KBM-7 (cell line): ENCODE measurements at regions not wholly inside any gene's neighbourhood (a gene's known extent, or its start where the extent isn't known, plus 50 kb on each side); places are given as distances from the start of the nearest gene placed in this dataset.

Experiments used
- DNase-seq: peaks from one replicate; pipeline ENCODE4 v3.0.0-alpha.2; 2015
- in situ Hi-C: fragments of 300-500 bp; cut with MboI; formaldehyde crosslinking; loops from 2 replicates; pipeline ENCODE4 v1.14.3; 2020; ENCODE audit warnings: low sequenced_read_pairs, low pct_unique_long_range_greater_than_20kb, mixed read lengths

DNA sequence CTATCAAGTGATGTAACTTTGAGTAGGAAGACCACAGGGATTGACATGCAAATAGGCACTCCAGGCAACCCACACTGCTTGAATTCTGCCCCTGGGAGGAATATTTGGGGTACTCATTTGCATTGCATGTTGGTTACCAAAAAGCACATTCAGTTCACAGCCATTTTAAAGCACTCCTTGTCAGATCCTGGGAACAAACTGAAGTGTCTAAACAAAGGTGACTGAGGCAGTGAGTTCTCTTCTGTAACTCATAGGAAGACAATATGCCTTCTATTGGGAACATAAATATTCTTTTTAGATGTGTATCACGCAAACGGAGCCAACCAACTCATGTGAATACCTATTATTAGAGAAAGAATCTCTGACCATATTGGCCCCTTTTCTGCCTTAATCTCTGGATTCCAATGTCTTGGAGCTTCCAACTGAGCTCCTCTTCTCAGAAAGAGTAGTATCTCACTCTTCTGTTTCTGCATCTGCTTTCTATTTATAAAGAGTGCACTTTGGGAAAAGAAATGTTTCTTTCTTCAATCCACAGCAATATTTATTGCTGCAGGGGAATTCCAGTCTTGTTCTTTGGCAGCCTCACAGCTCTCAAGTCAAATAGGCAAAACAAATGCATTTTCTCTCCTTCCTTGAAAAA lies 125.7 kb upstream of the NBEA start:
- DNase-seq = no peak
- in situ Hi-C loops = no loop called here

DNA sequence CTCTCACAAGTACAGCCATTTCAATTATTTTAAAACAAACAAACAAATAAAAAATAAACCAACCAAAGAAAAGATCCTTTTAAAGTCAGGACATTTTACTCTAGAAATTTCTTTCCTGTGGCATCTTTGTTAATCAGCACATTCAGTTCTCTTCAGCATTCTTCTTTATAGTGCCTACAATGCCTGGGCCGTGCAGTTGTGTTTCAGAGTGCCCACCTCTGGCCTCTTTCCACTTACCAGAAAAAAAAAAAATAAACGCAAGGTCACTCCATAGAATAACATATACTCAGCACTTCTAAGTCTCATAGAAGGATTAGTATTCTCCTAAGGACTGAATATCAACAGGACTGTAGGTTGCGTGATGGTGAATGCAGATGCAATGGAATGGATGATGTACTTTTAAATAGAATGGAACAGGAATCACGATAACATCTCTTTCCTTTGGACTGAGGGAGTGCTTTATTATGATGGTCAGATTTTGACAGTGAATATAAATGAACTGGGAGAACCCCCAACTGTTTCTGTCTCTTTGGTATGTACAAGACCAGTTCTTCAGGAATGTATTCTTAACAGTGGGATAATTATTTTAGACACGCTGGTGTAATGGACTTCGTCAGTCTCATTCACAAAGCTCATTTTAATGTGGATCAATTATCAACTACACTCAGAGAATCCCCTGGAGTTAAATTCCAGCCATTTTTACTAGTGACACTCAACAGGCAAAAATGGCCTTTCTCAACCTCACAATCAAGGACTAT lies 125.0 kb upstream of the NBEA start:
- in situ Hi-C loops = no loop called here
- no peak for DNase-seq

DNA sequence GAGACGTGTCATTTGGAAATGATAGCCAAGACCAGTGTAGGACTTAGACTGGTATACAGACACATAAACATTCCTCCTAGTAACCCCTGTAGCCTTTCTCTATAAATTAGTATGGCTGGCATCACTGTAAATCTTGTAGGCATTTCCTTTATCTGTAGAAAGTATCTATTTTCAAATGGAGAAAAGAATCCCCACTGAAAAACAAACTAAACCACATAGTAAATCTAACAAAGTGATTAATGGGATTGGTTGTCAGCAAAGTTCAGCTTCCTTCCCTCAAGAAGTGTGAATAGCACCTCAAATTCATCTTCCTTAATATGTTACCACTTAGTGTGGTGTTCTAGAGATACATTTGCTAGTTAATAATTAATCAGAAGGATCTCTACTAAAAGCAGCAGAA lies 119.4 kb upstream of the NBEA start:
- in situ Hi-C loops = no loop called here

DNA sequence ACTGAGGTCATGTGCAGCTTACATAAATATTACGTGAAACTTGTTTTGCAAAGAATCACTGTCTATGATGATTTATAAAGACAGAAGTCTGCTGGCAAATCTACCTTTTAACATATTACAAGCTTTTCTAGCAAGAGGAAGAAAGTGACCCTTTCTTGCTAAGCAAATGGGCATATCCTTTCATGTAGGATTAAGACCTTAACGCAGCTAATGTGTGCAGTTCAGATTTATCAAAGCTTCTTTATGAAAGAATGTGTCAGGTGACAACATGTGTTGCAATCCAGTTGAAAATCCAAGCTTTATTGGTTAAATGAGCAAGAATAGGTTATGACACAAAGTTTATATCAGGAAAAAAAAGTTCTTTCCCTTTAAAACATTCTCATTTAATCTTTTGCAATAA lies 115.6 kb upstream of the NBEA start:
- no peak for DNase-seq

More for the DNA sequence above, 119.4 kb upstream of the NBEA start:
- no peak for DNase-seq

DNA sequence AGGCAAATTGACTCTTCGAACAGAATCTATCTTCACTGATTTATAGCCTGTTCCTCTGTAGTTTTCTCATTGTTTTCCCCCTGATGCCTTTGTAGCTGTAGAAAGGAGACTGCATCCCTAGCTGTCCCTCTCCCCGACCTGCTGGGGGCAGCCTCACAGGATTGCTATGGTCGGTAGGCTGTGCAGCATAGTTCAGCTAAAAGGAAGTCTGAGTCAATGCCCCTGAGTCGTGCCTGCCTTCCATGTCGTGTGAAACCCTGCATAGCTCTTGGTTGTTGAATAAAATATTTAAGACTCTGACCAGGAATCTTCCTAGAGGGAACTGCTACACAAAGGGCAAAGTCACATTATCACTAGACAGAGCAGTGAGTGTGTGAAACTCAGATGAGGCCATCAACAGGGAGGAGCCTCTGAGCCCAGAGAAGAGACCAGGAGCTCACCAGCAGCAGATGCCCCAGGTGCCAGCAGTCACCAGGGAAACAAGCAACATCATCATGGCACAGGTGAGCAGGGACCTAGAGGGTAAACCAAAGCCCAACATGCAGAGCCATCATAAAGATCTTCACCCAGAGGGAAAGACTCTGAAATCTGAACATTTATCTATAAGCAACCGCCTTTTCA lies 108.4 kb upstream of the NBEA start:
- DNase-seq = no peak
- in situ Hi-C loops = no loop called here

More for the DNA sequence above, 115.6 kb upstream of the NBEA start:
- in situ Hi-C loops = no loop called here

DNA sequence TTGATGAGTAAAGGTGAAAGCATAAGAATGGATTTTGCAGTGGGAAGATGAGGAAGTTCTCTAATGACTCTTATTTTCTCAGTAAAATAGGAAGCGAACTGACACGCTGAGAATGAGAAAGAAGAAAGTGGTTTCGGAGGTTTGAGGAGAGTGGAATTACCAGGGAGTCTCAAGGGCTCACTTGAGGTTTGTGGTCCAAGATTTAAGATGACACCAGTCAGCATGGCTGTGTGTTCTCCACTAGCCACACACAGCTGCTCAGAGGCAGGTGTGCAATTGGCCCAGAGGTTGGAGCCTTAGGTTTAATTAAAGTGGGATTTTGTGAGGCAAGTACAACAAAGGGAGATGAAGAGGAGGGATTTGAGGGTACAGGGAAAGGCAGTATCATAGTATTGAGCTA lies 99.6 kb upstream of the NBEA start:
- DNase-seq = peak; percentile 44
- in situ Hi-C loops = no loop called here

DNA sequence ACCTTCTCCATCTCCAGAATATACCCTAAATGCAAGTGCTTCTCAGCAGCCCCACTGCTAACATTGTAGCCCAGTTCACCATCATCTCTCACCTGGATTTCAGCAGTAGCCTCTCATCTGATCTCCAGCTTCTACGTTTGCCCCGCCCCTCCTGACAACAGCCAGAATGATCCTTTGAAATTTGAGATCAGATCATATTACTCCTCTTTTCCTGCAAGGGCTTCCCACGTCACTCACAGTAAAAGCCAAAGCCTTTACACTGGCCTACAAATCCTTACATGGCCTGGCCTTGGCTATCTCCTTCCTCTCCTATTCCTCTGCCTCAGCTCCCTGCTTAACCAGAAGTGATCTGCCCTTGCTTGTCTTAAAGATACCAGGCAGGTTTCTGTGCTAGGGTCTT lies 94.3 kb upstream of the NBEA start:
- in situ Hi-C loops = no loop called here

DNA sequence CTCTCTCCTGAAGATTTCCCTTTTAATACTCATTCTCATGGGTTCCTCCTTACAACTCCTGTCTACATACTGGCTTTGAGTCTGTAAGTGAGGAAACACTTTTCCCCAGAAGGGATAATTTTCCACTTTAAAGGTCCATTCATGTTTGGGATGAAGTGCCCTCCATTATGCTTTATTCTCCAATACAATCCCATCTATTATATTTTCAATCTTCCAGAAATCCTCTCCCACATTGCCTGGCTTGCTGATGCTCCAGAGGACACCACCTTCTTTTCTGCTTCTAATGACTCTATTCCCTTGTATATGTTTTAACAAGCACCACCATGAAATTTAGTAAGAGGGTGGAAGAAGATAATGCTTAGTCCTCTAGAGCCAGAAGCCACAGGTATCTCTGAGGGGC lies 92.7 kb upstream of the NBEA start:
- DNase-seq = no peak
- in situ Hi-C loops = no loop called here

More for the DNA sequence above, 94.3 kb upstream of the NBEA start:
- no peak for DNase-seq

DNA sequence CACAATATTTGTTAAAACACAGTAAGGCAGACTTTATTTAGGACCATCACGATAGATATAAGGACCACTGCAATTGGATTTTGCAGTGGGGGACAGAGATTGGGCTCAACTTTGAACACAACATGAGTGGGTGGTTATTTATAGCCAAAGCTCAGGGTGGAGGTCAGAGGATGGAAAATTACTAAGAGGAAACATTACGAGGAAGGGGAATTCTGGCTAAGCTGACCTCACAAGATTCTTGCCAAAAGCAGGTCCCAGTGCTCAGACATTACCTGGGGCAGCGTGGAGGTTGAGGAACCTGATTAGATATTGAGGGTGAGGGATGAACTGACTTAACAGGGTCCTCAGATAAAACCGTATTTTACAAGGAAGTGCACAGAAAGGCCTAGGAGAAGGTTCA lies 88.9 kb upstream of the NBEA start:
- in situ Hi-C loops = no loop called here
- no peak for DNase-seq

DNA sequence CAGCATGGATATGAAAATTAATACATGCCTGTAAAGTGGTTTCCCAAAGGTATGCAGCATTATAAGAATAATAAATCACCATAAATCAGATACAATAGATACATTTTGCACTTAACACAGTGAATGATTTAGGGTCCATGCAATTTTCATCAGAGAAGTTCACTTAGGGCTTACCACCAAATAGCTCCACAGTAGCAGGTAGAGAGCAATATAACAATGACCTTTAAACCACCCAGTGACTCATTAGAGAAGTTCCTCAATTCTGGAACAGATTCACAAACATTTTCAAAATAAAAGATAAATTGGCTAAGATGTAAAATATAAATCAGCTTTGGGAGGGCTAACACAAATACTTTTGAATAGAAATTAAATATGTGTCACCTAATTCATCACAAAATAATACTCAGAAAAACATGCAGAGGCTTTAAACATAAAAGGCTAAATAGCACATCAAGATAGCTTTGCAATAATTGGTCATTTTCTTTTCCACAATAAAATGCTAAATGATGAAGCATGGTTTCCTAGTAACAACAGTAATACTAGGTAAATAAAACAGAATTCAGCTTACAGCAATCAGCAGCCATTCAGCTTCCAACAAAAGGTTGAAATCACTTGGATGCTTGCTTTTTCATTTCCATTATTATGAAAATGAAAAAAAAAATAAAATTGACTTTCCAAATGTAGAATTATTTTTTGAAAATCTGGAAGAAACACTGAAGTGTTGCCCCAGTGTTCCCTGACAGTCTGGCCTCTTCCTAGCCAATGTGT lies 84.3 kb upstream of the NBEA start:
- DNase-seq = no peak
- in situ Hi-C loops = no loop called here

DNA sequence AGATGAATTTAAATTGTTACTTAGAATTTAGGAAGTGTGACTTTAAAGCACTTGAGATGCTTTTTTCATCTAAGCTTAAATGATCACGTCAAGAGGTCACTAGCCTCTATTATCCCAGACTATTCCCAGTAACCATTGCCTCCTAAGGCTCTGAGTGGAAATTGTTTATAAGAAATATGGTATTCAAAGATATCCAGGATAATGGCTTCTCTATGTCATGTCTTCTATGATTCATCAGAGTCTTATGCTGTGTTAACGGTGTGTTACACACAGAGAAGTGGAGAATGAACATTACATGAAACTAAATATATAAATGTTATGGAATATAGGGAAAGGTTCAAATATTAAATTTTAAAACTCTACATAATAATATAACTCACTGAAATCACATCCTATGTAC lies 79.8 kb upstream of the NBEA start:
- DNase-seq = no peak
- in situ Hi-C loops = no loop called here

DNA sequence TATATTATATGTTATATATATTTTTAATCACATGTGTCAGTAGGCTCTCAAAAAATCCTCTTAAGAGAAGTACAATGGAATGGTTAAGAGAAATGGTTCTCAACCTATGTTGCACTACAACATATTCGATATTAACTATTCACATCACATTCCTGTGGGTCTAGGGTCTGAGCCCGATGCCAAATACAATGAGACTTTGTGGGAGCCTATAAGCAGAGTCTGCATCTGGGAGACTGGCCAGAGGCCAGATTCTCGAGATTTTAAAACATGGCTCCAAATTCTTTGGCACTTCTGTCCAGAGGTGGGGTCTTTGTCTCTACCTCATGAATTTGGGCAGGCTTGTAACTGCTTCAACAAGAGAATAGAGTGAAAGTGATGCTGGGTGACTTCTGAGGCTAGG lies 79.4 kb upstream of the NBEA start:
- in situ Hi-C loops = no loop called here
- no peak for DNase-seq

DNA sequence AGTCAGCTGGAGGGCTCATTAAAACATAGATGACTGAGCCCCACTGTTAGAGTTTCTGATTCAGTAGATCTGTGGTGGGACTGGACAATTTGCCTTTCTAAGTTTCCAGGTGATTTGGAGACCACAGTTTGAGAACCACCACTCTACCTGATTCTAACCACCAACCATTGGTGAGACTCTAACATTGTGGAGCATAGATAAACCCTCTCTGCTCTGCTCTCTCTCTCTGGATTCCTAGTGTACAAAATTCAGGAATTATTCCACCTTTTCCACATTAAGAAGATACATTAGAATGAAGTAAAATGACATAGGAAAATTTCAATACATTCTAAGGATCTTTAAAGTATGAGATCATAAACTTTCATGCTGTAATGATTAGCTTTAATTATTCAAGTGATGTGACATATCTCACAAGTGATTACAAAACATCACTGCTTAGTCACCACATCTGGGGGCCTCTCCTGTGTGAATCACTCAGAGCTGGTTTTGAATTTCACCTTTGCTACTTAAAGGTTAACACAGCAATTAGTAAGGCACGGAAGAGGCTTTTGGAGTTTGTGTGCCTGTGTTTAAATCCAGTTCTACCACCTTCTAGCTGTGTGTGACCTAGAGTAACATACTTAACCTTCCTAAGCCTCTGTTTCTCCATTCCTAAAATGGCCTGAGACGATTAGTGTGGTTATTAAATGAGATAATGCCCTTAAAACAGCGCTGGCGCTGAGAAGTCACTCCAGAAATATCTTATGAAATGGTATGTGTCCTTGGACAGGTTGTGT lies 78.5 kb upstream of the NBEA start:
- in situ Hi-C loops = no loop called here
- no peak for DNase-seq

DNA sequence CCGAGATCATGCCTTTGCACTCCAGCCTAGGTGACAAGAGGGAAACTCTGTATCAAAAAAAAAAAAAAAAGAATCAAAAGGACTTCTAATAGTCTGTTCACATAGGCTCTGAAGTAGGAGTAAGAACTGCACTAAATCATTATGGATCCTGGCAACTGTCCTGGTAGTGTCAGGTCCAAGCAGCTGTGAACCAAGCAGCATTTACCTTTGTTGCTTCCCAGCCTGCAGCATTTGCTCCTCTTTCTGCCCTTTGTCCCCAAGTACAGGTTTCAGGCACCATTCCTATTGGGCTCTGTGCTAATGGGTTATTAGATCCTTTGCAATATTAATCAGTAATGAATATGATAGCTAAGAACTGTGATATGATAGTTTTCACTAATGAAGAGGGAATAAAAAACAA lies 77.4 kb upstream of the NBEA start:
- in situ Hi-C loops = no loop called here
- no peak for DNase-seq

DNA sequence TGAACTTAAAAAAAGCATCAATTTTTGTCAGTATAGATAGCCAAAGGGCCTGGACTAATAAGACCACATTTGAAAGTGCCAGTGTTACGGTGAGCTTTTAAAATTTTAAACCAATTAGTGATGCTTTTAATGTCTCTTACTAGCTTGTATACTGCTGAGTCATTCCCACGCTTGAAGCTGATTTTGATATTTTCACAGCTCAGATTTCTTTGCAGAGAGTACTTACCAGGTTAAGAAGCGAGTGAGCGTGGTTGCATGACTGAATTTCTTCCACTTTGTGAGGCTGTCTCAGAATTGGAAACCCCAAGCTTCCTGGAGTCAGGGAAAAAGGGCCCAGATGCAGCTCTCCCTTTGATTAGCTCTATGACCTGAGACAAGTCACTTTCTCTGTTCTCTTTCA lies 74.5 kb upstream of the NBEA start:
- in situ Hi-C loops = no loop called here
- DNase-seq = no peak

DNA sequence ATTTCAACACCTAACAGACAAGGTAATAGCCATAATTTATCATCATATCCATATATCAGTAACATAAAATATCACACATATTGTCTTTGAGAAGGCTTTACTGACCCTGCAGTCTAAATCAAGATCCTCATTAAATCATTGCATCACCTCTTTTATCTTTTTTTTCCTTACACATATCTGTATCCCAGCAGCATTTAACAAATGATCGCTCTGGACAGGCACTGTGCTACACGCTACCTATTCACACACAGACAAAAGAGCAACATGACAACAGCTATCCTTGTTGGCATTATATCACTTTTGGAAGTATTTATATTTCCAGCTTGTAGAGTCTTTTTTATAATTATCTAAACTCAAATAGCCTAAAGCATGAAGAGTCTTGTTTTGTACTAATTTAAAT lies 73.3 kb upstream of the NBEA start:
- DNase-seq = no peak
- in situ Hi-C loops = no loop called here

DNA sequence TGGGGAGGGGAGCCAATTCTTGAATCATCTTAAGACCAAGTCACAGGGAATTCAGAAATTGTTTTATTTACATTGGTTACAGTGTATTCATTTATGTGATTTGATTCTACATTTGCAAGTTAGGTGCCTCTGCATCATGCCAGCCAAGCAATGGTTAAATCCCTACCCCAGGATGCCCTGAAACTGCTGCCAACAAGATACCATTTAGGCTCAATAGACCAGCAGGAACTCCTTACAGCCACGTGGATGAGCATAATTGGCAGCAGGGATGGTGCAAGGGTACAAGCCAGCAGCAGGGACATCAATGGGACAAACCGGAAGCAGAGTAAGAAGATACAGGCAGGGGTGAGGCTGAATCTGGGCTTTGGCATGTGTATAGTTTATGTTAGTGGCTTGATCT lies 72.4 kb upstream of the NBEA start:
- in situ Hi-C loops = no loop called here
- no peak for DNase-seq

DNA sequence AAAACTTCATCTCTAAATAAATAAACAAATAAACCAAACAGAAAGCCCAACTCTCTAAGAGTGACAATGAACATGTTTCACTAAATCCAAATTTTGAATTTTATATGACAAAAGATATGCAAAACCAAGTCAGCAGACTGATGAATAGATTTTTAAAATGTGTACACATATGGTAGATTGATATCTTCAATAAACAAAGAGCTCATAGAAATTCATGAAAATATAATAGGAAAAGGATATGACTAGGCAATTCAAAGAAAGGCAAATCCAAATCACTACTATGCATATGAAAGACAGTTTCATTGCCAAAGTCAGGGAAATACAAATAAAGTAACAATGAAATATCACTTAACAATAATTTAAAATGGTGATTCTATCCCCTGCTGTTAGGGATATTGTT lies 63.7 kb upstream of the NBEA start:
- DNase-seq = no peak
- in situ Hi-C loops = no loop called here

DNA sequence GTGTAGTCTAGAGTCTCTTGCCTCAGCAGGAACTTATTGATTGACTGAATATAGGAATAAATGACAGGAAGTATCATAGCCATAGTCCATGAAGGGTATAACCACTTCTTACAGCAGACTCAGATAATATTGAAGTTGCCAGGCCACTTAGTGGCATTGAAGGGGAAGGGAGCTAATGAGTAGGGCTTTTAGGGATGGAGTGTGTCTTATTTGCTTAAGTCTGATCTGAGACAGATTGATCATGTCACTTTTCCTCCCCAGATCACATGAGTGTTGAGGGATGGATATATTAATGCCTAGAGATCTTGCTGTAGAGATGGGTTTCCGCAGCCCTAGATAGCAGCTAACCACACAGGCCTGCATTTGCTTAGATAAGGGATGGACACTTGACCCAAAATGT lies 62.2 kb upstream of the NBEA start:
- DNase-seq = no peak
- in situ Hi-C loops = no loop called here
